AG04450 (cell line): ENCODE measurements at regions not wholly inside any gene's neighbourhood (a gene's known extent, or its start where the extent isn't known, plus 50 kb on each side); places are given as distances from the start of the nearest gene placed in this dataset.

ENCODE experiments used
- CTCF ChIA-PET: fragments of 300-600, 350-600 bp; formaldehyde crosslinking; extraction: SDS; loops from one replicate; lab custom pipeline; 2022; ENCODE audit warnings: antibody characterized with exemption, inconsistent platforms; lab: Charles Lee
- POLR2A ChIA-PET: fragments of 350-600 bp; formaldehyde crosslinking; extraction: SDS; loops from one replicate; lab custom pipeline; 2021; ENCODE audit warnings: antibody characterized with exemption, inconsistent platforms; lab: Yijun Ruan, JAX
- DNase-seq: peaks from one replicate; pipeline ENCODE4 v3.0.0-alpha.2; 2011; ENCODE audit warnings: low read depth, low spot score
- H3K27ac ChIP-seq: one replicate; pipeline ENCODE4 v1.5.1; 2012; ENCODE audit warnings: low read depth, low read length, control low read depth
- H3K27me3 ChIP-seq: one replicate; pipeline ENCODE4 v1.6.0; 2012; ENCODE audit warnings: low read length; ENCODE audit not compliant: control insufficient read depth, insufficient read depth
- H3K4me3 ChIP-seq: 2 replicates; pipeline ENCODE4 v1.5.1; 2011; ENCODE audit warnings: mild to moderate bottlenecking, low read depth, low read length, control low read depth
- H3K9me3 ChIP-seq: 2 replicates; pipeline ENCODE4 v1.5.1; 2012; ENCODE audit warnings: low read length; ENCODE audit not compliant: control insufficient read depth, insufficient read depth
- CTCF ChIP-seq: IDR thresholded peaks from 2 replicates; pipeline ENCODE4 v1.5.1; 2011; ENCODE audit warnings: low read depth, low read length, control low read depth, inconsistent platforms

GRCh38 chr12:66055837-66056319 is 74.7 kb downstream of the LLPH start:
- H3K27ac ChIP-seq = no peak overlapping the region
- ChIA-PET CTCF (no interaction called here), POLR2A (no interaction called here)
- H3K27me3 ChIP-seq = no peaks in the 10 kb centered on the region
- no peak for DNase-seq
- H3K4me3 ChIP-seq = no peak overlapping the region
- TF ChIP-seq CTCF = no peak
- H3K9me3 ChIP-seq = no peaks in the 10 kb centered on the region

- no peak overlapping the region for H3K27ac ChIP-seq
- no peaks in the 10 kb centered on the region for H3K27me3 ChIP-seq
- POLR2A ChIA-PET = no interaction called here
- TF ChIP-seq CTCF = no peak
- no peak overlapping the region for H3K4me3 ChIP-seq
- CTCF ChIA-PET = interaction anchor here (1.0 kb wide), 1 partner anchor 746 kb away, joined by 3 read pairs; no protein-coding TSS in a partner anchor
- no peak for DNase-seq
- no peaks in the 10 kb centered on the region for H3K9me3 ChIP-seq
These were observed 77.4 kb downstream of the LLPH start for GRCh38 chr12:66052988-66053615.

- TF ChIP-seq CTCF = no peak
- no peak overlapping the region for H3K27ac ChIP-seq
- ChIA-PET POLR2A (no interaction called here), CTCF (no interaction called here)
- DNase-seq = no peak
- no peaks in the 10 kb centered on the region for H3K27me3 ChIP-seq
- H3K9me3 ChIP-seq = no peaks in the 10 kb centered on the region
- no peak overlapping the region for H3K4me3 ChIP-seq
These were observed 79.2 kb downstream of the LLPH start for GRCh38 chr12:66051361-66051760.

GRCh38 chr12:66050610-66051009 is 79.9 kb downstream of the LLPH start:
- H3K9me3 ChIP-seq = no peaks in the 10 kb centered on the region
- H3K4me3 ChIP-seq = no peak overlapping the region
- H3K27me3 ChIP-seq = no peaks in the 10 kb centered on the region
- H3K27ac ChIP-seq = no peak overlapping the region
- no peak for TF ChIP-seq CTCF
- CTCF ChIA-PET = interaction anchor here (0.6 kb wide), 1 partner anchor 37 kb away, joined by 4 read pairs; no protein-coding TSS in a partner anchor
- POLR2A ChIA-PET = no interaction called here
- DNase-seq = no peak

GRCh38 chr12:66050283-66050576 is 80.3 kb downstream of the LLPH start:
- CTCF ChIA-PET = interaction anchor here (0.6 kb wide), 1 partner anchor 37 kb away, joined by 4 read pairs; no protein-coding TSS in a partner anchor

More at GRCh38 chr12:66050283-66050576, 80.3 kb downstream of the LLPH start:
- Histone ChIP-seq H3K4me3 (no peak overlapping the region), H3K9me3 (no peaks in the 10 kb centered on the region), H3K27ac (no peak overlapping the region), H3K27me3 (no peaks in the 10 kb centered on the region)
- no peak for TF ChIP-seq CTCF
- no peak for DNase-seq
- POLR2A ChIA-PET = no interaction called here
